ENCODE measurements at regions not wholly inside any gene's neighbourhood (a gene's known extent, or its start where the extent isn't known, plus 50 kb on each side); places are given as distances from the start of the nearest gene placed in this dataset.

- TF ChIP-seq PRDM4 (tag by site-specific recombination; IDR thresholded peaks at IDR 0.05), result no peak
- TF ChIP-seq CTCF (tag by site-specific recombination; IDR thresholded peaks at IDR 0.05), result no peak
- TF ChIP-seq, protein P1, sequence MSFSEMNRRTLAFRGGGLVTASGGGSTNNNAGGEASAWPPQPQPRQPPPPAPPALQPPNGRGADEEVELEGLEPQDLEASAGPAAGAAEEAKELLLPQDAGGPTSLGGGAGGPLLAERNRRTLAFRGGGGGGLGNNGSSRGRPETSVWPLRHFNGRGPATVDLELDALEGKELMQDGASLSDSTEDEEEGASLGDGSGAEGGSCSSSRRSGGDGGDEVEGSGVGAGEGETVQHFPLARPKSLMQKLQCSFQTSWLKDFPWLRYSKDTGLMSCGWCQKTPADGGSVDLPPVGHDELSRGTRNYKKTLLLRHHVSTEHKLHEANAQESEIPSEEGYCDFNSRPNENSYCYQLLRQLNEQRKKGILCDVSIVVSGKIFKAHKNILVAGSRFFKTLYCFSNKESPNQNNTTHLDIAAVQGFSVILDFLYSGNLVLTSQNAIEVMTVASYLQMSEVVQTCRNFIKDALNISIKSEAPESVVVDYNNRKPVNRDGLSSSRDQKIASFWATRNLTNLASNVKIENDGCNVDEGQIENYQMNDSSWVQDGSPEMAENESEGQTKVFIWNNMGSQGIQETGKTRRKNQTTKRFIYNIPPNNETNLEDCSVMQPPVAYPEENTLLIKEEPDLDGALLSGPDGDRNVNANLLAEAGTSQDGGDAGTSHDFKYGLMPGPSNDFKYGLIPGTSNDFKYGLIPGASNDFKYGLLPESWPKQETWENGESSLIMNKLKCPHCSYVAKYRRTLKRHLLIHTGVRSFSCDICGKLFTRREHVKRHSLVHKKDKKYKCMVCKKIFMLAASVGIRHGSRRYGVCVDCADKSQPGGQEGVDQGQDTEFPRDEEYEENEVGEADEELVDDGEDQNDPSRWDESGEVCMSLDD (tag by site-specific recombination; IDR thresholded peaks at IDR 0.05), result no peak
- TF ChIP-seq, protein P2, sequence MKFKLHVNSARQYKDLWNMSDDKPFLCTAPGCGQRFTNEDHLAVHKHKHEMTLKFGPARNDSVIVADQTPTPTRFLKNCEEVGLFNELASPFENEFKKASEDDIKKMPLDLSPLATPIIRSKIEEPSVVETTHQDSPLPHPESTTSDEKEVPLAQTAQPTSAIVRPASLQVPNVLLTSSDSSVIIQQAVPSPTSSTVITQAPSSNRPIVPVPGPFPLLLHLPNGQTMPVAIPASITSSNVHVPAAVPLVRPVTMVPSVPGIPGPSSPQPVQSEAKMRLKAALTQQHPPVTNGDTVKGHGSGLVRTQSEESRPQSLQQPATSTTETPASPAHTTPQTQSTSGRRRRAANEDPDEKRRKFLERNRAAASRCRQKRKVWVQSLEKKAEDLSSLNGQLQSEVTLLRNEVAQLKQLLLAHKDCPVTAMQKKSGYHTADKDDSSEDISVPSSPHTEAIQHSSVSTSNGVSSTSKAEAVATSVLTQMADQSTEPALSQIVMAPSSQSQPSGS (tag by site-specific recombination; IDR thresholded peaks at IDR 0.05; ENCODE audit: low read depth), result no peak
- no peak for TF ChIP-seq ZBTB49 (tag by site-specific recombination; IDR thresholded peaks at IDR 0.05; ENCODE audit: low read depth)
- no peak for TF ChIP-seq ZNF24 (tag by site-specific recombination; IDR thresholded peaks at IDR 0.05)
- TF ChIP-seq YY2 (tag by site-specific recombination; IDR thresholded peaks at IDR 0.05), result no peak
- no peak for TF ChIP-seq ZNF146 (tag by site-specific recombination; IDR thresholded peaks at IDR 0.05)
- no peak for TF ChIP-seq SP2 (tag by site-specific recombination; IDR thresholded peaks at IDR 0.05)
- no peak for TF ChIP-seq SETDB1 (IDR thresholded peaks at IDR 0.05; ENCODE audit: insufficient read length, low read length)
- no peak for TF ChIP-seq RBAK (tag by site-specific recombination; IDR thresholded peaks at IDR 0.05)
- no peak for TF ChIP-seq SCRT1 (tag by site-specific recombination; IDR thresholded peaks at IDR 0.05; ENCODE audit: borderline replicate concordance)
- no peak for TF ChIP-seq REST (tag by site-specific recombination; IDR thresholded peaks at IDR 0.05)
These were observed 273.2 kb upstream of the EMCN start for GRCh38 chr4:100790836-100791615.

Data from HEK293 (cell line).